TTC549 (cell line): ENCODE measurements at regions not wholly inside any gene's neighbourhood (a gene's known extent, or its start where the extent isn't known, plus 50 kb on each side); places are given as distances from the start of the nearest gene placed in this dataset.

ENCODE experiments used
- FAIRE-seq: peaks from 2 replicates; lab custom pipeline; 2012; peaks lifted over from hg19 to GRCh38; lab: Jason Lieb, UNC

DNA sequence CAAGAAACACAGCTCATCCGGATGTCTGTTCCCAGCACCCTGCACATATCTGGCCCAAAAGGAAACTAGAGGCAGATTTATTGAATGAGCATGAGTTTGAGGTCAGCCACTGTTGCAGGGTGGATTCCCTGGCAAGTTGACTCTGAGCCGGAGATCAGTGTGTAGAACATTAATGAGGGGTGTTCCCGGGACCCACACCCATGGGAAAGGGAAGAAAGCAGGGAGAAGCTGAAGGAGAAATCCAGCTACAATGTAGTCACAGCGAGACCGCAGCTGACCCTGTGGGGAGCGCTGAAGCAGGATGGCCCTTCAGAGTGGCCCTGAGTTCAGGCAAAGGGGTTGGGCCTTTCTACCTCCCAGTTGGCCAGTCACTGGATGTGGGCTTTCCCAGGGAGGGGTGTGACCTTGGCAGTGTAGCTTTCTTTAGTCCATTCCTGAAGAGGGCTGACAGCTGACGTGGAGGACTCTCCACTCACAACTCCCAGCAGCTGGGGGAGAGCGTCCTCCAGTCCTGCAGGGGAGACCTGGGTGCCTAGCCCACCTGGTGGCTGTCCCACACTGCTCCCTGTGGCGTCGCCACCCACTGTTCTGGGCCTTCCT, 324.2 kb upstream of the ZMIZ1 start:
- FAIRE-seq: no peak

DNA sequence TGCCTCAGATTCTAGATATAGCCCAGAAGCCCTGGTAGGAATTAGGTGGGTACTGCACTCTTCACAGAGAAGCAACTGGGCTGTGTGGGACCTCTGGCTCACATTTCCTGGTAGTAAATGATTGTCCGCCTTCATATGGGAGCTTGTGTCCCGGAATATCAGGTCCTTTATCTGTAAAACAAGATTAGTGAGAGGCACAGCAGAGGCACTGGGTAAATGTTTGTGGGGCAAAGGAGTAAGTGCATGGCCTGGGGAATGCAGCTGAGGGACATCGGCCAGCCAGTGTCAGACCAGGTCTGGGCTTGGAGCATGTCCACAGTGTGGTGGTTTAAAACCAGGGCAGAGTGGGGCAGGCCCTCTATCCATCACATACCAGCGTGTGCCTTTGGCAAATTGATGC, 323.3 kb upstream of the ZMIZ1 start:
- no peak for FAIRE-seq

DNA sequence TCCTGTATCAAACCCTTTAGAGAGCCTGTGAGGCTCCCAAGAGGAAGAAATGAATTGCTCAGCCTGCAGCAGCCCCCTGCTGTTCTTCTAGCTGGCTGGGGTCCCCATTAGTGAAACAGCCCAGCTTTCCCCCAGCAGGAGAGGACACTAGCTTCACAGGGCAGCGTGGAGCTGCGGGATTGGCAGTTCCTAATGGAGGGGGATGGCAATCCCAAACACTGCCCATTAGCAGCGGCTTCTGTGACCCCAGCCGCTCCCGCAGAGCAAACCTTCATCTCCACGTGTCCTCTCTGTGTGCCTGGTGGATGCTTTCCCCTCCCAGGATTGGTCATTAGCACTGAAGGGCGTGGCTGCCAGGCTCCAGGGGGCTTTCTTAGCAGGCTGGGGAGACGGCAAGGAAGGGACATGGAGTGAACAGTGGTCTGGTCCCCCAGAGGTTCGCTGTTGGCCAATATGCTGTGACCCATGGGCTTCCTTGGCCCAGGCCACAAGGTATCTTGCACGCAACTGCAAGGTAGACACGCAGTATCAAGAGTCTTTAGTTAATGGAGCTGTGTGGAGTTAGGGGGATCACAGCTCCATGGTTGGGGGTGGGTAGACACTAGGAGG, 322.5 kb upstream of the ZMIZ1 start:
- no peak for FAIRE-seq

DNA sequence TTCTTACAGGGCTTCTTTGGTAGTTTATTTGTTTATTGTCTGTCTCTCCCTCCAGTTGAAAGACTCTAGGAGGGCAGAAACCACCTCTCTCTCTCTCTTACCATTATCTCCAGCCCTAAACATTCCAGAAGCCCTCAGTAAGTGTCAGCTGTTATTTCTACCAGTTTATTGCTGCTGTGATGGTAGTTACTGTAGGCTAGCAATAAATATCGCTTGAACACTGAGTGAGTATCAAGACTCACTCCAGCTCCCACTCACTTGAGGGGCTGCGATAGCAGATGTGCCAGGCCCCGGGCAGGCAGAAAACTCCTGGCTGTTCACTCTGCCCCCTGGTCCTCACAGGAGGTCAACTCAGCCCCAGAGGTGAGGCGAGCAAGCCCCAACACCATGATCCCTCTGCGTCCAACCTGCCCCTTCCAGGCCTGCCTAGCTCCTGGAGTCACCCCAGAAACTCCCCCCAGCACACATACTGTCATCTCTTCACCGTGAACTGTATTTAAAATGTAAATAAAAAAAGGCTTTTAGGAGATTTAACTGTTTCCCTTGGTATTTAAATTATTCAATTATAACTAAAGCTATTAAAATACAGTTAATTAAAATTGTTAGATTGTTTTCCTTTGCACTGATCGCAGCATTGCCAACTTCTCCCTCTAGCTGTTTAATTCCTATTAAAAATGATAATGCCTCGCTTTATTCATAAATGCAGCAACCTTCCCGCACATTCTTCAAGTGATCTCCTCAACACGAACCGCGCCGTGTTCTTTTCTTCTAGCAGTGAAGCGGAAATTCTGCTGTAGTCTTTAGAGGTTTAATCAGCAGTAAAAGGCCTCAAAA, 321.1 kb upstream of the ZMIZ1 start:
- no peak for FAIRE-seq

DNA sequence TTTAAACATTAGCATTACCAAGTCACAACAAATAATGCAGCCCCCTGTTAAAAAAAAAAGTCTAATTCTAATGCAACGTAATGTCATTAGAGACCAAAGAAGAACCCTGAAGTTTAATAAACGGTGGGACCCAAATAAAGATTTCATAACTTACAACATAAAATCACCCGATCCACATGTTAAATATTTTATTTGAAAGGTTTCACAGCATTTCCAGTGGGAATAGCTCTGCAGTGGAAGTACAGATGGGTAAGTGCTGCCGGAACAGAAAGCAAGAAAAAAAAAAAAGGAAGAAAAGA, 320.6 kb upstream of the ZMIZ1 start:
- no peak for FAIRE-seq

DNA sequence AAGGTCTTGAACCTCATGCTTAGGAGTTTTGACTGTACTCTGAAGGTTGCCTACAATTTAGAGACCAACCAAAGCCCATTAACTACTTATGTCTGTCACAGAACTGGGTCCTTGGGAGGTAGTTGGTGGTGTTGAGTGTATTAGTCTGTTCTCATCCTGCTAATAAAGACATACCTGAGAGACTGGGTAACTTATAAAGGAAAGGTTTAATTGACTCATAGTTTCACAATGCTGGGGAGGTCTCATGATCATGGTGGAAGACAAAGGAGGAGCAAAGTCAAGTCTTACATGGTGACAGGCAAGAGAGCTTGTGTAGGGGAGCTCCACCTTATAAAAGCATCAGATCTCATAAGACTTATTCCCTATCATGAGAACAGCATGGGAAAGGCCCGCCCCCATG, 319.6 kb upstream of the ZMIZ1 start:
- FAIRE-seq: no peak

DNA sequence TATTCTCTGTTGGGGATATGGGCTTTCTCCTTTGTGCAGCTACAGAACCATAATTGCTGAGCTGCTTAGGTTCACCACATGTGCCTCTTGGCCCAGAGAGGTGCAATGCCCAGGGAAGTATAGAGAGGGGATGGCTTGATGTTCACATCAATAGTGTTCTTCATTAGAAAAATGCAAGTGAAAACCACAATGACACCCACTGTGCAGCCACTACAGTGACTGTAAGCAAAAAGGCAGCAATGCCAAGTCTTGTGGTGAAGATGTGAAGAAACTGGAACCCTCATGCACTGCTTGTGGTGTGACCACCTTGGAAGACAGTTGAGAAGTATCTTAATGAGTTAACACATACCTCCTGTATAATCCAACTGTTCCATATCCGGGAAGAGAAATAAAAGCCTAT, 318.9 kb upstream of the ZMIZ1 start:
- no peak for FAIRE-seq

DNA sequence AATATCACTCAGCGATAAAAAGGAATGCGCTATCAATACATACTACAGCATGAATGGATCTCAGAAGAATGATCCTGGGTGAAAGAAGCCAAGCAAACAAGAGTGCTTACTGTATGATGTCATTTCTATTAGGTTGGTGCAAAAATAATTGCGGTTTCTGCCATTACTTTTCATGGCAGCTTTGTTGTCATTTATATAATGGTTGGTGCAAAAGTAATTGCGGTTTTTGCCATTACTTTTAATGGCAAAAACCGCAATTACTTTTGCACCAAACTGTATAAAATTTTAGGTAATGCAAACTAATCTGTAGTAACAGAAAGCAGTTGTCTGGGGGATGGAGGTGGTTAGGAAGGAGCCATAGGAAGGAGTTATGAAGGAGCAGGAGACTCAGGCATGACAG, 318.3 kb upstream of the ZMIZ1 start:
- FAIRE-seq: no peak

DNA sequence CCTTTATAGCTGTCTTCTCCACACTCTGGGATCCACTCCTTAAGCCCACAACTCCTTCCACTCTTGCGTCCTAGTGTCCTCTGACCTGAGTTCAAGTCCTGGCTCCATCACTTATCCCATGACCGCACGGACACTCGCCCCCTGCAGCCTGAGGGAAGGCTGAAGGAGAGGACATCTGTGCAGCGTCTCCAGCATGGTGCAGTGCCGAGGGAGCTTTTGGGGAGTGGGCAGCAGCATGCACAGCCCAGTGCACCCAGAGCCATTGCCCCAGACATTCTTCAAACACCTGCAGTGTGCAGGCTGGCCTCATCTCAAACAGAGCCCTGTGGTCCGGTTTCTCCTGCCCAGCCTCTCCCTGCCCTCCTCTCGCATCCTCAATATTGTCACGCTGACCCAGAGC, 317.1 kb upstream of the ZMIZ1 start:
- FAIRE-seq: no peak

DNA sequence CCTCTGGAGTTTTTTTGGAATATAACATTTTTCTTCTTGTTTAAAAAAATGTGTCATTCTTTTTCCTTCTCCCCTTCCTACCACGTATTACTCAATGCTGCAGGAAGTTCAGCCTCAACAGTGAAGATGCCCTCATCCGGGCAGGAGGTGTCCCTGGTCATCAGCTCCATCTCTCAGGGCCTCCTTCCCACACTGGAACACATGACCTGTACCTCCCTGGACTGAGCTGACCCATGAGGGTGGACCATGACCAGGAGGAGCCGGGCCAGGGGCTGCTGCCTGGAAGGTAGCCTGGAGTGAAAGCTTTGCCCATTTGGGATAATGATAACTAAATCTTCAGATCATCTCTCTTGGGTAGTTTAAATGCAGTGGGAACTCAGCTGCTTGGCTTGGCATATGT, 316.5 kb upstream of the ZMIZ1 start:
- no peak for FAIRE-seq

DNA sequence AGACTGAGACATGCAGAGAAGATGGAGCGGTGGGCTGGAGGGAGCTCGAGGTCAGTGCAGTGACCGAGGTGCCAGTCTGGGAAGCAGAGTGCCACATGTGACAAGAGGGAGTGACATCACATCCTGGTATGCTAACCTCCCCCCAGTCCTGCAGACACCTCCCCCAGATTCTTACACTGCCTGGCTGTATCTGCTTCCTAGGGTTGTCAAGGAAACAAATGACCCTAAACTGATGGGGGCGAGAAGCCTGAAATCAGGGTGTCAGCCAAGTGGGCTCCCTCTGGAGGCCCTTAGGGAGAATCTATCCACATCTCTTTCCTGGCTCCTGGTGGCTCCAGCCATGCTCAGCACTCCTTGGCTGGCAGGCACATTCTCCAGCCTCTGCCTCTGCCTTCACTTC, 316.1 kb upstream of the ZMIZ1 start:
- FAIRE-seq: no peak

DNA sequence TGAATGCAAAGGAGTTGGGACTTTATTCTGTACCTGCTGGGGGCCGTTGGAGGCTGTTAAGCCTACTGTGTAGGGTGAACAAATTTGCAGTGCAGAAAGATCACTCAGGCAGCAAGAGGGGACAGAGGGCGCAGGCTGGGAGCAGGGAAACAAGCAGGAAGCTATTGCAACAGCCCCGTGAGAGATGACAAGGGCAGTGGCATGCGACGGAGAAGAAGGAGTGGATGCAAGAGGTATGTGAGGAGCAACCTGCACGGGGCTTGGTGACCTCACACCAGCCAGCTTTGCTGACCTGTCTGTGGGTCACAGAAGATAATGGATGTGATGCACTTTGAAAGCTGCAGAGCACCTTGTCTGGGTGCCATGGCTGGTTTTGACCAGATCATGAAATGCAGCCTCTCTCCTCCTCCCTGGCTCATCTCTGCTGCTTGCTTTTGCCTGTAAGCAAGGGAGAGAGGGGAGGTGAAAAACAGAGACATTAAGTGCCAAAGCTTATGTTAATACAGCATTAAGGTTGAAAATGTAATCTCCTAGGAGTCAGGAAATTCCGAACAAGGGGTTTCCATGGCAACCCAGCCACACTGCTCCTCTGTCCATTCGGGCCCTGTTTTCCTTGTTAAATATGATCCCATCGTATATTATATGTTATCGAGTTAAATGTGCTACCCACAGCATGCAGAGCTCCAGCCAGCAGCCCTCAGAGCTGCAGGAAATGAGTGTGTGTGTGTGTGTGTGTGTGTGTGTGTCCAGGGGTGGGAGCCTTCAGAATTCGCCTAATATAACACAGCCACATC, 314.3 kb upstream of the ZMIZ1 start:
- FAIRE-seq: no peak

DNA sequence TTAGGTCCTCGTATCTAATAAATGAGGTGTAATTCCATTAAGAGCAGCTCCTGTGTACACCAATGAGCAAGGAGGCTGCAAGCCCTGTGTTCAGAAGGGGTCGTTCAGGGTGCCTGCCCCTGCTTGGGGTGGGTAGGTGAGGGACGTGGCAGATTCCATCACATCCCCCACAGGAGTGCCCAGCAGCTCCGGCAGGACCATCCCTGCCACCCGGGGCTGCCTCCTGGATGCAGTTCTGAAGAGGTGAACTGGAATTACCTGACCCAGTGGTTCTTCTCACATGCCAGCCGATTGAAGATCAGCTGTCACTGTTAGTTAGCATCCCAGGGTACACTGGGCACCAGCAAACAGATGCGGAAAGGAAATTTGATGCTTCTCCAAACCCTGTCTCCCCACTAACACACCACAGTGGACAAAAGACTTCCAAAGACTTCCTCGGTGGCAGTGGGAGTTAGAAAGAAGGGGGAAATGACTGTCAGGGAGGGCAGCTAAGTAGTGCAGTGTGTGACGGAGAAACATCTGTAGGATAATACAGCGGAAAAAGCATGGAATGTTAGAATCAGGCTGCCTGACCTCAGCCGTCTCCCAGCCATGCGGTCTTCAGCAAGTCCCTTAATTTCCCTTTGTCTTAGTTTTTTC, 313.6 kb upstream of the ZMIZ1 start:
- FAIRE-seq: no peak

DNA sequence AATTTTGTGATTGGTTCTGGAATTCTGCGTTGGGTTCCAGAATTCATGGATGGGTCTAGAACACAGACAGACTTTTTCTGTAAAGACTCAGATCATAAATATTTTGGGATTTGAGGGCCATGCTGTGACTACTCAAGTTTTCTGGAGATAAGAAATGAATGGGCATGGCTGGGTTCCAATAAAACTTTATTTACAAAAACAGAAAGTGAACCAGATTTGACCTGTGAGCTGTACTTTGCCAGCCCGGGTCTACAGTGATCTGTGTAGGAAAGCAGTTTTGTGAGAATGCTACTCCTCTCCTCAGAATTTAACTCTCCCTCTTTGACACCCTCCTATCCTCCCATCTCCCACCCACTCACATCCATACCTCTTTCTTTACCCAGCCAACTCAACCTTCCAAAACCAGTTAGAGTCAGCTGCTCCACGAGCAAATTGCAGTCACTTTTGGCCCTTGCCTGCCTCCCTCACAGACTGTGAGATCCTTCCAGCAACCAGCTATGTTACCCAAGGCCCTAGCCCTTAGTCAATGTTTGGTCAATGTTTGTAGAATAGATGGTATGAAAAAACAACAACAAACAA, 312.8 kb upstream of the ZMIZ1 start:
- FAIRE-seq: no peak

DNA sequence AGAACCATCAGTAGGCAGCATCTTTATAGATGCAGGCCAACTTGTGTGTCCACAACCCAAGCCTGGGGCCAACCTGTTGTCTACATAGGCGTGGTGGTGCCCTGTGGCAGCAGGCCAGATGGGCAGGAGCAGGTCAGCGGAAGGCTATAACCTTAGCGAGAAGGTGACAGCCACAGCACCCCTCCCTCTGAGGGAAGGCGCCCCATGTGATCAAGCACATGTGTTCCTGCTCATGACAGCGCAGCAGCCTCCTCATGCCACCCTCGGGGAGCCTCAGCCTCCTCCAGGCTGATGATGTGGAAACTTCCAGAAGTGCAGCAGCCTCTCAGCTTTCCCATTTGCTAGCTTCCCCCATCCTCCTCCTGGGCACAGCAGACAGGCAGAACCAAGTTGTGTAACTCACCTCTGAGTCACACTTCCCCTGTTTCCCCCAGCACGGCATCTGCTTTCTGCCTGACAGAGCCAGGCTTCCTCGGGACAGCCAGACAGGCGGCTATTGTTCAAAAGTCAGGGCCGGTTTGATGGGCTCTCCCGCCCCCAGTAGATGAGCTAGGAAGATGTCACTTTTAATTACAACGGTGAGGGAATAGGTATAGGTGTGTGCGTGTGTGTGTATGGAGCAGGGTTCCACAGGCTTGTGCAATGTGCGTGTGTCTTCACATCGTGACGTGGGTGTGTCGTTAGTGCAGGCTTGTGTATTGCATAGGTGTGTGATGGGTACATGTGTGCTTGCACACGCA, 312.0 kb upstream of the ZMIZ1 start:
- no peak for FAIRE-seq

DNA sequence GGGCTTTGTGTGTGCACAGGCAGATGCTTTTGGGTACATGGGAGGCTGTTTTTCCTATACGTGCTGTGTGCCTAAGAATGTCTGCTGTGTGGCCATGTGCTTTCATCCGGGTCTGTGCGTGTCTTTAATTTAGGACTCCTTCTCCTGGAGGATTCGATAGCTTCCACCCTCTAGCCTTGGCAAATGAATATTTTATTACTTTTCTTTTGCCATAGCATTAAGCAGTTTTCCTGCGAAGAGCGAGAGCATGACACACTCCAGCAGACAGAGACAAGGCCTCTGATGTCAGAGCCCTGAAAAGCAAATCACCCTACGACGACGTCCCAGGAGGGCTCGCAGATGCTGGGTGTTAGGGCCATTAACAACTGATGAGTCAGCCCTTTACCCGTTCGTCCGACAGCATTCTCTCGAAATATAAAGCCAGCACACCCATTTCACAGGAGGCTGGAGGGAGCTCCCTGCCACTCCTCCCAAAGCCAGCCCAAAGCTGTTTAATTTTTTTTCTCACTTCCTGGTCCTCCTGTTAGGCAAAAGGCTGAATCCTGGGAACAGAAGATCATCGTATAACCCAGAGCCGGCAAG, 311.3 kb upstream of the ZMIZ1 start:
- FAIRE-seq: no peak

DNA sequence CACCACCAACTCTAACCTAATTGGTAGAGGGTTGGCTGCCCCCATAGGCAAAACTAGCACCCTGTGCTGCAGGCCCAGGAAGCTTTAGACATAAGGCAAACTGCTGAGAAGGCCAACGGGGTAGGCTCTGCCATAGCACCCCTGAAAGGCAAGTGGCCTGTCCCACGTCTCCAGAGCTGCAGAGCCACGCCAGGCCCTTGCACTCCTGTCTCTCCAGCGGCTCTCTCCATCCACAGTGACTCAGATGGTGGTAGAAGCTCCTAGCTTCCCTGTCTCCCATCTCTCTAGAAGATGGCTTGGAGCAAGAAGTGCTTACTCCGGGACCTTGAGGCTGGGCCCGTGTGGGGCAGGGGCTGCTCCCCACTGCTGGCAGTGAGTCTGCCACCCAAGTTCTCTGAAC, 310.6 kb upstream of the ZMIZ1 start:
- FAIRE-seq: no peak

DNA sequence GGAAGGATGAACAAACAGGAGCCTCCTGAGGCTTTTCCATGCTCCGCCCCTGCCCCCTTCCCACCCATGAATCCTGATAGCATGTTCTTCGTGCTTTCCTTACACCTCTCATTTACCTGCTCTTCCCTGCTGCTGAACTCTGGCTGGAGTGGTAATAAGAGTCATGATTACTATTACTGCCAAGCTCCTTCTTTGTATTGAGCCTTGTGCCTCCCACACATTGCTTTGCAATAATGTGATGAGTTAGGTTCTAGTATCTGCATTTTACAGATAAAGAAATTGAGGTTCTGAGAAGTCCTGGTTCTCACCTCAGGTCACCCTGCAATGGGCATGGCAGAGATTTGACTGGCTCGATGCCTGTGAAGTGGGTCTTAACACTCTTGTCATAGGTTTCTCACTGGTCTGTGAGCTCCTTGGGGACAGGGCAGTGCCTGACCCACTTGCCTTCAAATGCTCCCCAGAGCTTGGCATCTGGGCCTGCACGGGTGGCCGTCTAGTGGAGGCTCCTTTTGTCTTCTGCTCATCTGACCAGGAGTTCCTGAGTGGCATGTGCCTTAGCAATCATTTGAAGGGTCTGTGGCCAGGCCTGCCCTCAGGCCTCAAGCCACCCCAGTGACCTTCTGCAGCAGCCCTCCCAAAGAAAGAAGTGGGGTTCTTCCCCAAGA, 309.2 kb upstream of the ZMIZ1 start:
- no peak for FAIRE-seq

DNA sequence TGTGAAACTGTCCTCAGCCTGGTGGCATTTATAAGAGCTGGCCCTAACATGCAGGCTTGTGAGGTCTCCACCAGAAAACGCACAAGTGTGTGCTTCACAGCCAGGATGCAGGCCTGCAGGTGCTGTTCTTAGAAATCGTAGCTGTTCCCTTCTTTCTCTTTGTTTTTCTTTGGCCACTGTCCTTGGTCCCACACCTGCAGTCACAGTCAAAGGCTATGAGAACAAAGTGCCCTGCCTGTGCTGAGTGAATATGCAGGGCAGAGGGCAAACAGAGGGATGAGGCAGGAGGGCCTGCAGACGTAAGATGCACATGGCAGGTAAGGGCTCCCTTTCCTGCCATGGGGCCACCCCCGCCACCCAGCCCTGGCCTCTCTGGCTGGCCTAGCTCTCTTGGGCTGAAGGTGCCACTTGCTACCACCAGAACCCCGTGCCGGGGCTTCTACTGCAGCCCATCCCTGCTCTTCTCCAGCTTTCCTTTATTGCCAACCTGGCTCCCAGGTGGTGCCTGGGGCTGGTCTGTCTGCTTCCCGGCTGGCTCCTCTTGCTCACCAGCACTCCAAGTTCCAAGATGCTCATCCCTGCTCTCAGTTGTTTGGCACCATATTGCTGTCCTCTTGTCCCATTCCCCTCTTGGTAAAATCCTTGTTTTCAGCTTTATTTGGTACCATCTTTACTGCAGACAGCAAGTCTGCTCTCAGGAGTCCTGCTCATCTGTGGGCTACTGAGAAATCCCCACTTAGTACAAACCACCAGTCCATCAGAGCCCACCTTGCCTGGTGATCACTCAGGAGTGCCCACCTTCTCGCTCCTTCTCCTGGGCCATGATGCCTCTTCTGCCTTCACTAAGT, 308.1 kb upstream of the ZMIZ1 start:
- FAIRE-seq: no peak

DNA sequence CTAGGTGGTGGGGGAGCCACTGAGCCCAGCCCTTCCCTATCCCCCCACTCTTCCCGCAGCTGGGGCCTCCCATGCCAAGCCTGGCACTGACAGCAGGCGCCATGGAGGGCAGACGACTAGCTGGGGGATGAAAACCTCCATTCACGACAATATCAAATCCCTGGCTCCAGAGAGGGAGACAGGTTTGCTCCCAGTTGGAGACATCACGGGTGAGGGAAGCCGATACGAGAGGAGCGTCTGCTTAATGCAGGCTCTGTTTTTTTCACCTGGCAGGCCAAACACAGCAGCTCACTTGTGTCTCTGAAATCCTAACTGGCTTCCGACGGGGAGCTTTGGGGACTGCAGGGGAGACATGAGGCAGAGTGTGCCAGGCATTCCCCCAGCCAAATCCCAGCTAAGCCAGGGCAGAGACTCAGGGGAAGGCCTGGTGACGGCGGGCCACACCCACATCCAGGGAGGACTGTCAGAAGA, 307.4 kb upstream of the ZMIZ1 start:
- FAIRE-seq: no peak
